Cerebellar nuclear complex (tissue), 1 donor: ENCODE measurements at regions not wholly inside any gene's neighbourhood (a gene's known extent, or its start where the extent isn't known, plus 50 kb on each side); places are given as distances from the start of the nearest gene placed in this dataset.
"Not testable (repeated sequence)": the region's sequence is repeated elsewhere in the genome, so short reads cannot be mapped to it uniquely, and the experiment has no call there.

Source experiments
- DNase-seq, 2 experiments: peaks; one replicate each; lab custom pipeline; 2025; lab: John Stamatoyannopoulos, UW

DNA sequence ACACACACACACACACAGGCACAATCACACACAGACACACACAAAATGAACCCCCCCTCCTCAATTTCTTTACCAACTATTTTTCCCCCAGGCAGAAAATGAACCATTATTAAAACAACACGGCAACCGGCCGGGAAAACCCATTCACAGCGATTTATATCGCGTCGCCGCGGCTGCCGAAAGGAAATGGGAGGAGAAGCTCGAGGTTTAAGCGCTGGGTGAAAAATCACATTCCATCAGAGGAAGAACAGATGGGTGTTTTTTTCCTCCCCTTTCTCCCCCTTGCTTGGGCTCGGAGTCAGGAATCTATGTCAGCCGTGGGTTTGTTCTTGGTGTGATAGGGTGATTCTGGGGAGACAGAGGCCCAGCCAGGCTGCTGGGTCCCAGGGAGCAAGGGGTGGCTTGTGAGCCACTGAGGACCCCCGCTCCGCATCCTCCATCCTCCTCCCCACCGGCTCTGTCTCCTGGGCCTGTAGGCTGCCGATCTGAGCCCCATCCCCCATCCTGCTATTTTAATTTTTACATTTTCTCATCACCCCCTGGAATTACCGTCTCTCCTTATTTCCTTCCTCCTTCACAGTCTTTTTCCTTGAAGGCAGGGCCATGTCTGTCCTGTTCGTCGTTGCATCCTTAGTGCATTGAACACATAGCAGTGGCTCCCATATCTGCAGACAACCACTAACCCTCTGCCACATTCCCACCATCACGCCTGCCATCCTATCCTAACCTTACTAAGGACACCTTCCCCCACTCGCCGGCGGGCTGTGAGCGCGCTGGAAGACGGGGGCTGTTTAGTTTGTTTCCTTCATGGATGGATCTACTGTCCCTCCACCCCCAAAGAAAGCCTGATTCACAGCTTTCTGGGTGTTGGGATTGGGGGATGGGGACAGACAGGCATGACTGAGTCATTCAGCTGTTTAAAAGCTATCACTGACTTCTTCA lies 137.7 kb downstream of the CRLF3 start:
- not testable (repeated sequence) for DNase-seq

DNA sequence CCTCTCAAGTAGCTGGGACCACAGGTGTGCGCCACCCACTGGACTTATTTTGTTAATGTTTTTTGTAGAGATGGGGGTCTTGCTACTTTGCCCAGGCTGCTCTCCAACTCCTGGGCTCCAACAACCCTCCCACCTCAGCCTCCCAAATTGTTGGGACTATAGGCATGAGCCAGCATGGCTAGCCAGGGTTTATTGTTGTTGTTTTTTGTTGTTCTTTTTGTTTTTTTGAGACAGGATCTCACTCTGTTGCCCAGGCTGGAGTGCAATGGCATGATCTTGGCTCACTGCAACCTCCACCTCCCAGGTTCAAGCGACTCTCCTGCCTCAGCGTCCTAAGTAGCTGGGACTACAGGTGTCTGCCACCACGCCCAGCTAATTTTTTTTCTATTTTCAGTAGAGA lies 142.2 kb downstream of the CRLF3 start:
- DNase-seq: not testable (repeated sequence)

DNA sequence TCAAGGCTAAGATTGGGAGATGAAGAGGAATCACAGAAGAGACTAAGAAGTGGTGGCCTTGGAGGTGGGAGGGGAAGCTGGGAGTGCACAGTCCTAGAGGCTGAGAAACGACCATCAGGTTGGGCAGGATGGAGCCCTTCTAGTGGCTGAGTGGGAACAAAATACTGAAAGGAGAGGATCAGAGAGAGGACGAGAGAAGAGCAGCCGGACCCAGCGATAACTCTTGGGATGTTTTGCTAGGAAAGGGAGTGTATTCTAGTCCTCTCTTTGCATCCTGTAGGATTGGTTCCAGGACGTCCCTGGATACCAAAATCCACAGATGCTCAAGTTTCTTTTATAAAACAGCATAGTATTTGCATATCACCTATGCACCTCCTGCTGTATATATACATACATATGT lies 143.8 kb downstream of the CRLF3 start:
- not testable (repeated sequence) for DNase-seq

DNA sequence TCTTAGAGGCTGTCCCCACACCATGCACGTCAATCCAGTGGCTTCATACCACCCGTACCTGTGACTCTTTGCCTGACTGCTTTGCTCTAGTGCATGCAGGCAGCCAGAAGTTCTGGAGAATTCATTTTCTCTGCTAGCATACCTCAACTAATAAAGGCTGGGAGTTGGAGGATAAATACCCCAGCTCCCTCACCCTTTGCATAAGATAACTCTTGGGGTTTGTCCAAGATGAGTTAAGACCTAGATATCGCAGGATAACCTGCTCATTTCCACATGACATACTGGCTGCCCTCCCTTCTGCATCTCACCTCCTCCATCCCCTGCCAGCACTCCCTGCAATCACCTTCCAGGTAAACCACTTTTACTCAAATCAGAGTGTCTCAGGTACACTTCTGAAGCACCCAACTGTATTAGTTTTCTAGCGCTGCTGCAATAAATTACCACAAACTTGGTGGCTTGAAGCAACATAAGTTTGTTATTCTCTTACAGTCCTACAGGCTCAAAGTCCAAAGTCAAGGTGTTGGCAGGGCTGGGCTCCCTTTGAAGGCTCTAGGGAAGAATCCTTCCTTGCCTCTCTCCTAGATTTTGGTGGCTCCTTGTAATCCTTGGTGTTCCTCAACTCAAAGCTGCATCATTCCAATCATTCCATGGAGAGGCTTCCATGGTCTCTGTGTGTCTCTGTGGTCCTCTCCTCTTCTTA lies 146.8 kb downstream of the CRLF3 start:
- DNase-seq: no peak

DNA sequence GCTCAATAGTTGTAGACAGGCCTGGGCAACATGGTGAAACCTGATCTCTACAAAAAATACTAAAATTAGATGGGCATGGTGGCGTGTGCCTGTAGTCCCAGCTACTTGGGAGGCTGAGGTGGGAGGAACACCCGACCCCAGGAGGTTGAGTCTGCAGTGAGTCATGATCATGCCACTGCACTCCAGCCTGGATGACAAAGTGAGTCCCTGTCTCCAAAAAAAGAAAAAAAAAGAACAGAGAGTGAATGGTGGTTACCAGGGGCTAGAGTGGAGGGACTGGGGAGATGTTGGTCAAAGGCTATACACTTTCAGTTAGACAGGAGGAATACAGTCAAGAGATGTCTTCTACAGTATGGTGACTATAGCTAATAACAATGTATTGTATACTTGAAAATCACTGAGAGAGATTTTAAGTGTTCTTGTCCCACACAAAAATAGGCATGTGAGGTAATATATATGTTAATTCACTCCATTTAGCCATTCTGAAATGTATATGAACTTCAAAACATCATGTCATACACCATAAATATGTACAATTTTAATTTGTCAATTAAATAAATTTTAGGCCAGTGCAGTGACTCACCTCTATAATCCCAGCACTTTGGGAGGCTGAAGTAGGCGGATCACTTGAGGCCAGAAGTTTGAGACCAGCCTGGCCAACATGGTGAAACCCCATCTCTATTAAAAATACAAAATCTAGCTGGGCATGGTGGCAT lies 148.6 kb downstream of the CRLF3 start:
- DNase-seq: not testable (repeated sequence)

DNA sequence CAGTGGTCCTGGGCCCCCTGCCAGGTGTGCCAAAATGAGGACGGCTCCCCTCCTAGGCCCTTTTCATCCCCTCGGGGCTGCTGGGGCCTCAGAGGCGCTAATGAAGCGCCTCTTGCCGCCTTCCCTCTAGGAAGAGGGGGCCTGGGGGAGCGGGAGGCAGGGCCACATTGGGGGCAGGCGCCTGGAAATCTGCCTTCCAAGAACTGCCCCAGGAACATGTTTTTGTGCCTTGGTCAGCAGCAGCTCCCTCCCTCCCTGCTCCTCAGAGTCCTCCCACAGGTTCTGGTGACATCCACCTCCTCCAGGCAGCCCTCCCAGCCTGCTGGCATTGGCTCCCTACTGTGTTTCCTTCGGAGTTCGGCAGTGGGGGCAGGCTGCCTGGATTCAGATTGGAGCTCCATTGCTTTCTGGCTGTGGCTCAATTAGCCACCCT lies 155.3 kb downstream of the CRLF3 start:
- not testable (repeated sequence) for DNase-seq

DNA sequence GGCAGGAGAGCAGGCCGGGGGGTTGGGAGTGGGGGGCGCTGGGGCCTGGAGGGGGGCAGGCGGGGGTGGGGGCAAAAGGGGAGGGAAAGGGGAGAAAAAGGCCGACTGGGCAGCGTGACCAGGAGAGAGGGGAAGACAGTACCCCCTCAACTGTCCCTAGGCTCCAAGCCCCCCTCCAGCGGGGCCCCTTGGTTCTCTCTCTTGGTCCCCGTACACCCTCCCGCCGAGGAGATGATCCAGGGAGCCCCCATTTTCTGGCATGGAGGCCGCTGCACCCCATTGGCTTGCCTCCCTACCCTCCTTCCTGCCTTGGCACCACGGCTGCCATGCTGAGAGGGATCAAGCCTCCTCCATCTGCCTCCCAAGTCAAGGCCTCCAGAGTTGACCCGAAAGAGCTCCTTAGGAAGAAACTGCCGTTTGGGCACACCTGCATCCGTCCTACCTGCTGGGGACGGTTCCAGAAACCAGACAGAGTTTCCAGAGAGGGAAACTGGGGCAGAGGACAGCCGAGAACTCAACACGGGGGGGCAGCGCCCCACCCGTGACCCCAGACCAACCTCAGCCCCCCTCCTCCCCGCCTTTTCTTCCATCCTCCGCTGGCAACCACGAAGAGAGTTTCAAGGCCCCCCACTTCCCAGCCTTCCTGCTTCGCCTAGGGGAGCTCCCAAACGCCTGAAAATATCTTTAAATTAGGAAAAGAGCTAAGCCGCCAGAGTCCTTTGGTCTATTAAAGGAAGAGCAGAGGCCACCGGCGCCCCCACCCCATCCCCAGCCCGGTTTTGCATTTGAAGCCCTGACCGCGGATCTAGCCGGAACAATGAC lies 155.9 kb downstream of the CRLF3 start:
- not testable (repeated sequence) for DNase-seq

DNA sequence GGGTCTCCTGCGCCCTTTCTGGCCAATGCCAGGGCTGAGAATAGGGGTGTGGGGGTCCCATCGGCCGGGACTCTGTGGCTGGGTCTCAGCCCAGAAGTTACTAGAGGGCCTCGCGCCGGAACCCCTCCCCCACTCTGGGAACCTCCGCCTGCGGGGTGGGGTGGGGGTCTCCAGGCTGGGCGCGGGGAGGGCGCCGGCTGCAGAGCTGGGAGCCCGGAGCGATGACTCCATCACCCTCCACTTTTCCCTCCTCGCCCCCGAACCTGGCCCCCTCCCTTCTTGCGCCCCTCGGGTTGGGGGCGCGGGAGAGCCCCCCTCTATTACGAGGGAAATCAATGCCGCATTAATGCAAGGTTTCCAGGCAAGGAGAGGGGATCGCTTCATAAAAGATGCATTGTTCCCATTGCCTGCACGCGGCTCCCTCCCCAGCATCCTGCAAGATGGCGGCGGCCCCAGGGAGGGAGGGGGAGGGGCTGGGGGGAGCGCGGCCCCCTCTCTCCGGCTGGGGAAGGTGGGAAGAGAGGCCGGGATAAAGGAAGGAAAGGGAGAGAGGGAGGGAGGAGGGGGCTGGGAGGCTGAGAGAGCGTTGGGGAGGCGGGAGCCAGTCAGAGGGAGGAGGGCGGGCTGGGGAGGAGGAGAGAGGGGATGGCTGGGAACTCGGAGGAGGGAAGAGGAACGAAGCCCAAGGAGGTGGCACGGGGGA lies 156.7 kb downstream of the CRLF3 start:
- not testable (repeated sequence) for DNase-seq

DNA sequence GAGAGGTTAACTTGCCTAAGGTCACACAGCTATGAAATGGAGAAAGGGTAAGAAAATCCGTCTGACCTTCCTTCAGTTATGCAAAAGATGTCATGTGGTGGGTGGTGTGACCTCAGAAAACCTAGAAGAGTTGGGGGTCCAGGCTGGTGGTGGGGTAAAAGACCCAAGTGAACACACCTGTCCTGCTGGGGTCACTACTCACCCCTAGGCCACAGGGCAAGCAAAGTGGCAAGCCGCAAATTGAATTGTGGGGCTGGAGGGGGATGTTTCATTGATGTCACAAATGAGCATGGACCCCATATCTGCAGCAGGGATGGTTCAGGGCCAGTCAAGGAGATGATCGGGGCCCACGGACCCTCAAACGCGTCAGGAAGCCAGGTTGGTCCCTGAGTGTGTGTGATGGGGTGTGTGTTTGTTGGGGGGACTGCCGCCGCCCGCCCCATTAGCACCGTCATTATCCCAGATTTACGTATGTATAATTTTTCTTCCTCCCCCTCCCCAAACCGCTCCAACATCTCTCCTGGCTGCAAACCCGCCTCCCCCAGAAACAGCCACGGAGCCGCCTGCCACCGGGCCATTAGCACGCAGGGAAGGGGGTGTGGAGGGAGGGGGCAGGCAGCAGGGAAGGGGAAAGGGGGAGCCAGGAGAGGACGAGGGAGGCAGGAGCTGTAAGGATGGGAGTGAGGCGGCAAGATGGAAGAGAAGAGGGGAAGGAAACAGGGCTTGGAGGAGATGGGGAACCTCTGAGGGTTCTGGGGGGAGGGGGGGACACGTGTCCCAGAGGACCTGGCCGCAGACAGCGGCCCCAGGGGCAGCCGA lies 157.4 kb downstream of the CRLF3 start:
- DNase-seq: not testable (repeated sequence)

DNA sequence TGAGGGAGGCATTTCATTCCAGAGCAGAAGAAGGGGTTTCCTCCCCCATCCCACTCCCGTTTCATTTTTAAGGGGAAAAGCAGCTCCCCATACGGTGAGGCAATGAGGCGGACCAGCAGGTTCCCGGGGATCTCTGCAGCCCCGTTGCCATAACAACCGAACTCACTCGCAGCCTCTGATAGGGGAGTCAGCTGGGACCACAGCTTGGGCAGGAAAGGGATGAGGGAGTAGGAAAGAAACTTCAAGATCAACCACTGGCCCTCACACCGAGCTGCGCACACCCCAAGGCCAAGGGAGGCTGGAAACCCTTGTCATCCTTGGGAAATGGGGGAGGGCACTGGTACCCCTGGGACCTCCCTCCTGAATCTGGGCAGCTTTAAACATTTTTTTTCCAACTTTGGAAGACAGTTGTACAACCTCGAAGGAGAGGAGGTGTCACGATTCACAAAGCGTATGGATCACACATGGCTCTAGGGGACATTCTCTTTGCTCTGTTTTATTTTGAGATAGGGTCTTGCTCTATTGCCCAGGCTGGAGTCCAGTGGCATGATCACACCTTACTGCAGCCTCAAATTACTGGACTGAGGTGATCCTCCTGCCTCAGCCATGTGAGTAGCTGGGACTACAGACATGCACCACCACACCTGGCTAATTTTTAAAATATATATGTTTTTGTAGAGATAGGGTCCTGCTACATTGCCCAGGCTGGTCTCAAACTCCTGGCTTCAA lies 160.6 kb downstream of the CRLF3 start:
- not testable (repeated sequence) for DNase-seq

DNA sequence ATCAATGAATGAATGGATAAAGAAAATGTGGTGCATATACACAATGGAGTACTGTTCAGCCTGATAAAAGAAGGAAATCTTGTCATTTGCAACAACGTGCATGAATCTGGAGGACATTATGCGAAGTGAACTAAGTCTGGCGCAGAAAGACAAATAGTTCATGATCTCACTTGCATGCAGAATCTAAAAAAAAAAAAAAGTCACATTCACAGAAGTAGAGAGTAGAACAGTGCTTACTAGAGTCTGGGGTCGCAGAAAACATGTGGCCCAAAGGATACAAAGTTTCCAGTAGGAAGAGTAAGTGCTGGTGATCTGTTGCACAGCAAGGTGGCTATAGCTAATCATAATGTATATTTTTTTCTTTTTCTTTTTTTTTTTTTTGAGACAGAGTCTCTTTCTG lies 167.3 kb downstream of the CRLF3 start:
- not testable (repeated sequence) for DNase-seq

DNA sequence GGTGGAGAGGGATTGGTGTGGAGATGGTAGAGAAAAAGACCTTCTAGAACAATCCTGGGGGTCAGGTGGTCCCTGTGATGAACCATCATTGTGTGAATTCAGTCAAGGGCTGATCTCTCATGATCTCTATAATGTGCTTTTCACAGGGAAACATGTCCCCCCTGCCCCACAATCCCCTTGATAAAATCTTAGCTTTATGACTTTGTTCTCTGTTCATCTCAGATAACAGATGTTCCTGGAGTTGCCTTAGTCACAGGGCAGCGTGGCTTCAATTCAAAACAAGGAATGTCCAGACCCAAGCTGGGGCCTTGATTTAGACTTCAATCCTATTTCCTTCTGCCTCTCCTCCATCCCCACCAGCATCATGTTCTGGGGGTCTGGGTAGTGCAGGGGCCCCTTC lies 171.5 kb downstream of the CRLF3 start:
- DNase-seq: not testable (repeated sequence)

DNA sequence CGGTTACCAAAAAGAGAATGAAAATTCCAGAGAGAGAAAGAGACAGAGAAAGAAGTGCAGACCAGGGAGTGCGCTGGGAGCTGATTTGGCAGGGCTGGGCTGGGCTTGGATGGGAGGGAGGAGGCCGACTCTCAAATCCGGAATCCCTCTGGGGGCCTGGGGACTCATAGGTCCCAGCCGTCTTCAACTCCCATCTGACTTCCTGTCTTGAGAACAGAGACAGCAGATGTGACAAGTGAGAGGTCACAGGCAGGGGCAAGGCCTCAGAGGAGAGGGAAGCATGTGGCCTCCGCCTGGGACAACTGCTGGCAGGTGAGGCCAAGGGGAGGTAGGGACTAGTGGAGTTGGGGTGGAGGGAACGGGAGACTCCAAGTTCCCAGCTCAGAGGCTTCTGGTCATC lies 172.9 kb downstream of the GOSR1 start:
- DNase-seq: not testable (repeated sequence)

DNA sequence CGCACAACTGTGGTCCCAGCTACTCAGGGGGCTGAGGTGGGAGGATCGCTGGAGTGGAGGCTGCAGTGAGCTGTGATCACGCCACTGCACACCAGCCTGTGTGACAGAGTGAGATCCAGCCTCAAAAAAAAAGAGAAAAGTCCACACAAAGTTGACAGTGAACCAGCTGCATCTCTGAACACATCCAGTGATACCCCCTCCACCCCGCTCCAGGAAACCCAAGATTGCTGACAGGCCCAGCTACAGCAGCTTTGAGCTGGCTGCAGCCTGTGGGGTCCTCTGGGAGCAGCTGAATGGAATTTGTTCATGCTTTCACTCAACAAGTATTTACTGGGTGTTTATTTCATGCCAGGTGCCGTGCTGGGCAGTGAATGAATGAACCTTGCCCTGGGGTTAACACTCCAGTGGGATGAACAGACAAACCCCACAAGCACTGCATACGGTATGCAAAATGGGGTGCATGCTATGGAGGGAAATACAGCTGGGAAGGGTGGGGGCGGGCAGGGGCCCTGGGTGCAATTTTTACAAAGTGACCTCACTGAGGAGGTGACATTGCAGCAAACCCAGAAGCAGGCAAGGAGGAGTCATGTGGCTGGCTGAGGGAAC lies 170.9 kb downstream of the GOSR1 start:
- DNase-seq: not testable (repeated sequence)

DNA sequence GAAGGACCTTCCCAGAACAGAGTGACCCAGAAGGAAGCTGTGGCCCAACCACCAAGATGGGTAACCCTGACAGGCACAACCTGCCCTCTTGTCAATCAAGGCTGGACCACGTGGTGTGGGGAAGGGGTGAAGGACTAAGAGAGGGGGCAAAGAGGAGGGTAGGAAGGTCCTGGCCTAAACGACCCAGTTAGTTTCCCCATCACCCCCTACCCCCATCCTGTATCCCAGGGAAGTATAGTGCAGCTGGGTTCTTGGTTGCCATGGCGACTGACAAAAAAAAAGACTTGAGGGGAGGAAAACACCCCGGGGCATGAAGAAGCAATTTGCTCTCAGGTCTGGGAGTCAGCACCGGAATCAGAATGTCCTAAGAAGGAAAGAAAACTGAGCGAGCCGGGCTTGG lies 168.7 kb downstream of the GOSR1 start:
- not testable (repeated sequence) for DNase-seq

DNA sequence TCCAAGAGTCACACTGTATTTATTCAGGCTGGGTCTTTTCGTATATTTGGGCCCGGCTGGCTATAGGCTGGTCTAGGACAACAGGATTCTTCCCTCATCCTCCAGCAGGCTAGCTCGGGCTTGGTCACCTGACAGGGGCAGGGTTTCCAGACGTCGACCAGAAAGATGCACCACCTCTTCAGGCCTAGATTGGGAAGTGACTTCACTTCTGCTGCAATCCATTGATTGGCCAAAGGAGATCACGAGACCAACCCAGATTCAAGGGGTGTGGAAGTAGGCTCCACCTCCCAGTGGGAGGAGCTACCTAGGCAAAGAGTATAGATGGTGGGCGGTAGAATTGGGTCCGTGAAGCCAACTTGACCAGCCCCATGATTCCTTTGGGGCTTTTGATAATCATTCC lies 167.5 kb downstream of the GOSR1 start:
- not testable (repeated sequence) for DNase-seq

DNA sequence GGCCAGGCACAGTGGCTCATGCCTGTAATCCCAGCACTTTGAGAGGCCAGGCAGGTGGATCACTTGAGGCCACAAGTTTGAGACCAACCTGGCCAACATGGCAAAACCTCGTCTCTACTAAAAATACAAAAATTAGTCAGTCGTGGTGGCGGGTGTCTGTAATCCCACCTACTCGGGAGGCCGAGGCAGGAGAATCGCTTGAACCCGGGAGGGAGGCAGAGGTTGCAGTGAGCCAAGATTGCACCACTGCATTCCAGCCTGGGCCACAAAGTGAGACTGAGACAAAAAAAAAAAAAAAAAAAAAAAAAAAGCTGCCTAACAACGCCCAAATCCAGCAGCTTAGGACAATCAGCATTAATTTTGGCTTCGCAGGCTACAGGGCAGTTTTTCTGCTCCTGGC lies 167.1 kb downstream of the GOSR1 start:
- not testable (repeated sequence) for DNase-seq

DNA sequence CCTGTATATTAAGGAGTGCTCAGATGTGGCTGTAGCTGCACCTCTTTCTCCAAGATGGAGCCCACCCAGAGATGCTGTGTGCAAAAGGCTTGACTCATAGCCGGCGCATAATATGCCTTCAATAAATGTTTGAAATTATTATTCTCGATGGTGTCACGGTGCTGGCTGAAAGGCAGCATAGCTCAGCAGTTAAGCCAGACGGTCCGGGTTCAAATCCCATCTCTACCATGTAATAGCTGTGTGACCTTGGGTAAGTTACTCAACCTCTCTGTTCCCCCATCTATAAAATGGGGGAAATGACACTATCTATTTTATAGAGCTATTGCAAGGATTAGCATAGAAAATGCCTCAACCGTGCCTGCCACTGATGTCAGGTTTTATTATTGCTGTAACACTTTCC lies 164.2 kb downstream of the GOSR1 start:
- DNase-seq: not testable (repeated sequence)

DNA sequence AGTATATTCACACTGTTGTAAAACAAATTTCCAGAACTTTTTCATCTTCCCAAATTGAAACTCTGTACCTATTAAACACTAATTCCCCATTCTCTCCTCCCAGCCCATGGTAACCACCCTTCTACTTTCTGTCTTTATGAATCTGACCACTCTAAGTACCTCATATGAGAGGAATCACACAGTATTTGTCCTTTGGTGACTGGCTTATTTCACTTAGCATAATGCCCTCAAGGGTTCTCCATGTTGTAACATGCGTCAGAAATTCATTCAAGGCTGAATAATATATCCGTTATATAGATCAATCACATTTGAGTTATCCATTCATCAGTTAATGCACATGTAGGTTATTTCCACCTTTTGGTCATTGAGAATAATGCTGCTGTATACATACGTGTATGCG lies 162.2 kb downstream of the GOSR1 start:
- not testable (repeated sequence) for DNase-seq
